ENCODE measurements at regions not wholly inside any gene's neighbourhood (a gene's known extent, or its start where the extent isn't known, plus 50 kb on each side); places are given as distances from the start of the nearest gene placed in this dataset.

DNA sequence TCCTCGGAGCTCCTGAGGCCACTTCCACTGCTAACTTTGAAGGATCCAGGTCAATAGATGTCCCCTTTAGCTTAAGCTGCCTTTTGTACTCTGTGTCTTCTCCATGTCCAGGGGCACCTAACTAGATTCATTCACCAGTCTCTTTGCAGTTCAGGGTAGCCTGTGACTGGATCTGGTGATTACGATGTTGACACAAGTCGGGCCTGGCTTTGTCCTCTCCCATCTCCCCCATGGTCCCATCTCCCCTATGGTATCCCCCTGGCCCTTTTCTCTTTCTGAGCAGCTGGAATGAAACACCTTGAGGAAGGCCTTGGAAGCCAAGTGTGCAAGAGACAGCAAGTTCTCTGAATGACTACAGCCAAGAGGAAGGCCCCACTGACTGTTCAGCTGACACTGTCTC lies 417.9 kb upstream of the SMIM21 start:
- TF ChIP-seq, protein P1, sequence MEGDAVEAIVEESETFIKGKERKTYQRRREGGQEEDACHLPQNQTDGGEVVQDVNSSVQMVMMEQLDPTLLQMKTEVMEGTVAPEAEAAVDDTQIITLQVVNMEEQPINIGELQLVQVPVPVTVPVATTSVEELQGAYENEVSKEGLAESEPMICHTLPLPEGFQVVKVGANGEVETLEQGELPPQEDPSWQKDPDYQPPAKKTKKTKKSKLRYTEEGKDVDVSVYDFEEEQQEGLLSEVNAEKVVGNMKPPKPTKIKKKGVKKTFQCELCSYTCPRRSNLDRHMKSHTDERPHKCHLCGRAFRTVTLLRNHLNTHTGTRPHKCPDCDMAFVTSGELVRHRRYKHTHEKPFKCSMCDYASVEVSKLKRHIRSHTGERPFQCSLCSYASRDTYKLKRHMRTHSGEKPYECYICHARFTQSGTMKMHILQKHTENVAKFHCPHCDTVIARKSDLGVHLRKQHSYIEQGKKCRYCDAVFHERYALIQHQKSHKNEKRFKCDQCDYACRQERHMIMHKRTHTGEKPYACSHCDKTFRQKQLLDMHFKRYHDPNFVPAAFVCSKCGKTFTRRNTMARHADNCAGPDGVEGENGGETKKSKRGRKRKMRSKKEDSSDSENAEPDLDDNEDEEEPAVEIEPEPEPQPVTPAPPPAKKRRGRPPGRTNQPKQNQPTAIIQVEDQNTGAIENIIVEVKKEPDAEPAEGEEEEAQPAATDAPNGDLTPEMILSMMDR (IDR thresholded peaks at IDR 0.05), result no peak
- TF ChIP-seq POLR2A (IDR thresholded peaks at IDR 0.05), result no peak
